ENCODE measurements at regions not wholly inside any gene's neighbourhood (a gene's known extent, or its start where the extent isn't known, plus 50 kb on each side); places are given as distances from the start of the nearest gene placed in this dataset.

DNA sequence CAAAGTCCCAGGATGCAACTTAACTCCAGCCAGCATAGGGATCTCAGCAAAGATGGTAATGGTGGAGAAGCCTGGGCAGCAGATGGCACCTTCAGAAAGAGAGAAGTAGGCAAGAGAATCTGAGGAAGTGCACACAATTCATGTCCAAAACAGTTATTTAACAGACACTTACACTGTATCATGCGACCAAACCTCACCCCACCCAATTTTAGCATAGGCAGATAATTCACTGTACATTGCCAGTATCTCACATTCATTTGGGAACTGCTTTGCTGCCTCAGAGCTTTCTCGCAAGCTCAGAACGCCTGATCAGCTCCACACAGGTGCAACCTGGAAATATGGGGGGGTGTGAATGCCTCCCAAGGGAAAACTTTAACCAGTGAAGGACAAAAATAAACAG, 143.0 kb upstream of the MAOA start:
- no peak for TF ChIP-seq EZH2phosphoT487 (IDR thresholded peaks at IDR 0.05; ENCODE audit: borderline replicate concordance, low read depth, low read length)
- TF ChIP-seq, protein P1, sequence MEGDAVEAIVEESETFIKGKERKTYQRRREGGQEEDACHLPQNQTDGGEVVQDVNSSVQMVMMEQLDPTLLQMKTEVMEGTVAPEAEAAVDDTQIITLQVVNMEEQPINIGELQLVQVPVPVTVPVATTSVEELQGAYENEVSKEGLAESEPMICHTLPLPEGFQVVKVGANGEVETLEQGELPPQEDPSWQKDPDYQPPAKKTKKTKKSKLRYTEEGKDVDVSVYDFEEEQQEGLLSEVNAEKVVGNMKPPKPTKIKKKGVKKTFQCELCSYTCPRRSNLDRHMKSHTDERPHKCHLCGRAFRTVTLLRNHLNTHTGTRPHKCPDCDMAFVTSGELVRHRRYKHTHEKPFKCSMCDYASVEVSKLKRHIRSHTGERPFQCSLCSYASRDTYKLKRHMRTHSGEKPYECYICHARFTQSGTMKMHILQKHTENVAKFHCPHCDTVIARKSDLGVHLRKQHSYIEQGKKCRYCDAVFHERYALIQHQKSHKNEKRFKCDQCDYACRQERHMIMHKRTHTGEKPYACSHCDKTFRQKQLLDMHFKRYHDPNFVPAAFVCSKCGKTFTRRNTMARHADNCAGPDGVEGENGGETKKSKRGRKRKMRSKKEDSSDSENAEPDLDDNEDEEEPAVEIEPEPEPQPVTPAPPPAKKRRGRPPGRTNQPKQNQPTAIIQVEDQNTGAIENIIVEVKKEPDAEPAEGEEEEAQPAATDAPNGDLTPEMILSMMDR (conservative IDR thresholded peaks at IDR 0.05; ENCODE audit: low read length), result no peak
